ENCODE measurements at regions not wholly inside any gene's neighbourhood (a gene's known extent, or its start where the extent isn't known, plus 50 kb on each side); places are given as distances from the start of the nearest gene placed in this dataset.

GRCh38 chr14:44586910-44587309 is 79.8 kb upstream of the FSCB start:
- Histone ChIP-seq H3K4me1 (ENCODE audit: control insufficient read depth, extremely low read depth, insufficient read depth, low read length) (no peaks in the 10 kb centered on the region), H3K36me3 (ENCODE audit: control insufficient read depth in 2 of 2, extremely low read depth in 1 of 2, insufficient read depth in 2 of 2, low read length in 2 of 2) (no peaks in the 10 kb centered on the region), H4K20me1 (ENCODE audit: control insufficient read depth, extremely low read depth, insufficient read depth, low read length) (no peaks in the 10 kb centered on the region), H3K4me3 (ENCODE audit: control insufficient read depth in 2 of 3, extremely low read depth in 1 of 3, insufficient read depth in 2 of 3, low read depth in 1 of 3, low read length in 3 of 3) (no peak overlapping the region), H3K9me3 (ENCODE audit: control insufficient read depth, low read depth, low read length) (no peaks in the 10 kb centered on the region), H2AFZ (ENCODE audit: control insufficient read depth, low read length) (no peak overlapping the region), H3K79me2 (ENCODE audit: control insufficient read depth, insufficient read depth, low read length) (no peaks in the 10 kb centered on the region), H3K9me1 (ENCODE audit: control insufficient read depth, extremely low read depth, insufficient read depth, low read length) (no peaks in the 10 kb centered on the region), H3K27me3 (ENCODE audit: control insufficient read depth, extremely low read depth, insufficient read depth, low read length) (no peaks in the 10 kb centered on the region), H3K9ac (ENCODE audit: control insufficient read depth, extremely low read depth, insufficient read depth, low read length) (no peak overlapping the region), H3K4me2 (ENCODE audit: control insufficient read depth, extremely low read depth, insufficient read depth, low read depth, low read length) (no peak overlapping the region), H3K27ac (ENCODE audit: control insufficient read depth, insufficient read depth, low read length) (no peak overlapping the region)
- no peak for DNase-seq (ENCODE audit: low read depth, low spot score)
- dilution Hi-C loops (cut with MboI; ENCODE audit: extremely low pct_ligation_motif_present, low sequenced_read_pairs) = no loop called here
- FAIRE-seq = no peak
- no peak for TF ChIP-seq CTCF (optimal IDR thresholded peaks at IDR 0.05 in 1 of 3, IDR thresholded peaks at IDR 0.05 in 1 of 3, conservative IDR thresholded peaks at IDR 0.05 in 1 of 3; ENCODE audit: extremely low read depth in 1 of 3, insufficient read depth in 2 of 3, low read length in 3 of 3)

DNA sequence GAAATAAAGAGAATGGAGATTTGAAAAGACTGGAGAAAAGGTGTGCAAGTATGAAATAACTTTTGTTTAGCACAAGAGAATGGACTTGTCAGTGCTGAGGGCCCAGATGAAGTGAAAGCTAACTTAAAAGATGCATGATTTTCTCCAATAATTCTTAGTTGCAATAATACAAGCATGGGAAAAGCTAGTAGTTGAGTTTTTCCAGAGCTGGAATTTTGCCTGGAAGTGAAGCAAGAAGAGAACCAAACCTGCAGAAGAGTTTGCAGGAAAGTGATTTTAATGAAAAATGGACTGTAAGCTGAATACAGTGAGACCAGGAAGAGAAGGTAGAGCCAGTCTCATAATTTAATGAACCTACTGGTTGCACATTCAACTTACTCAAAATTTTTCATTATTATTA is 69.3 kb upstream of the FSCB start:
- H4K20me1 ChIP-seq (ENCODE audit: control insufficient read depth, extremely low read depth, insufficient read depth, low read length) = no peaks in the 10 kb centered on the region
- no peak overlapping the region for H3K9ac ChIP-seq (ENCODE audit: control insufficient read depth, extremely low read depth, insufficient read depth, low read length)
- H3K36me3 ChIP-seq (ENCODE audit: control insufficient read depth in 2 of 2, extremely low read depth in 1 of 2, insufficient read depth in 2 of 2, low read length in 2 of 2) = no peaks in the 10 kb centered on the region
- H3K4me2 ChIP-seq (ENCODE audit: control insufficient read depth, extremely low read depth, insufficient read depth, low read depth, low read length) = no peak overlapping the region
- DNase-seq (ENCODE audit: low read depth, low spot score) = no peak
- H3K4me1 ChIP-seq (ENCODE audit: control insufficient read depth, extremely low read depth, insufficient read depth, low read length) = no peaks in the 10 kb centered on the region
- TF ChIP-seq CTCF (optimal IDR thresholded peaks at IDR 0.05 in 1 of 3, IDR thresholded peaks at IDR 0.05 in 1 of 3, conservative IDR thresholded peaks at IDR 0.05 in 1 of 3; ENCODE audit: extremely low read depth in 1 of 3, insufficient read depth in 2 of 3, low read length in 3 of 3) (no peak), EZH2 (IDR thresholded peaks at IDR 0.05; ENCODE audit: low read length) (no peak)
- dilution Hi-C loops (cut with MboI; ENCODE audit: extremely low pct_ligation_motif_present, low sequenced_read_pairs) = no loop called here
- no peak overlapping the region for H2AFZ ChIP-seq (ENCODE audit: control insufficient read depth, low read length)
- no peak overlapping the region for H3K4me3 ChIP-seq (ENCODE audit: control insufficient read depth in 2 of 3, extremely low read depth in 1 of 3, insufficient read depth in 2 of 3, low read depth in 1 of 3, low read length in 3 of 3)
- no peaks in the 10 kb centered on the region for H3K79me2 ChIP-seq (ENCODE audit: control insufficient read depth, insufficient read depth, low read length)
- no peak overlapping the region for H3K27ac ChIP-seq (ENCODE audit: control insufficient read depth, insufficient read depth, low read length)
- H3K27me3 ChIP-seq (ENCODE audit: control insufficient read depth, extremely low read depth, insufficient read depth, low read length) = no peaks in the 10 kb centered on the region
- FAIRE-seq = no peak
- no peaks in the 10 kb centered on the region for H3K9me3 ChIP-seq (ENCODE audit: control insufficient read depth, low read depth, low read length)
- no peaks in the 10 kb centered on the region for H3K9me1 ChIP-seq (ENCODE audit: control insufficient read depth, extremely low read depth, insufficient read depth, low read length)

Data from keratinocyte (primary cell).